Inflammatory macrophage treated with lipopolysaccharide for 4 hours (primary cell): ENCODE measurements at regions not wholly inside any gene's neighbourhood (a gene's known extent, or its start where the extent isn't known, plus 50 kb on each side); places are given as distances from the start of the nearest gene placed in this dataset.
"Not testable (repeated sequence)": the region's sequence is repeated elsewhere in the genome, so short reads cannot be mapped to it uniquely, and the experiment has no call there.

Experiments used
- DNase-seq: peaks from one replicate; pipeline ENCODE4 v3.0.0-alpha.2; 2020

- DNase-seq, result no peak
These were observed 857.9 kb downstream of the TYW1 start for GRCh38 chr7:67854221-67855178.

GRCh38 chr7:67855322-67855721 lies 858.7 kb downstream of the TYW1 start:
- DNase-seq, result no peak

- DNase-seq, result no peak
These were observed 859.4 kb downstream of the TYW1 start for GRCh38 chr7:67856046-67856445.

GRCh38 chr7:67857698-67858097 lies 861.1 kb downstream of the TYW1 start:
- DNase-seq, result no peak

GRCh38 chr7:67858931-67859330 lies 862.3 kb downstream of the TYW1 start:
- no peak for DNase-seq

GRCh38 chr7:67863911-67864310 lies 867.3 kb downstream of the TYW1 start:
- DNase-seq, result no peak

GRCh38 chr7:67866054-67866453 lies 869.4 kb downstream of the TYW1 start:
- DNase-seq, result no peak

- no peak for DNase-seq
These were observed 870.2 kb downstream of the TYW1 start for GRCh38 chr7:67866812-67867211.

- no peak for DNase-seq
These were observed 873.8 kb downstream of the TYW1 start for GRCh38 chr7:67870396-67870795.

GRCh38 chr7:67875558-67875957 lies 878.9 kb downstream of the TYW1 start:
- DNase-seq, result no peak

- DNase-seq, result no peak
These were observed 882.2 kb downstream of the TYW1 start for GRCh38 chr7:67878808-67879207.

- no peak for DNase-seq
These were observed 886.2 kb downstream of the TYW1 start for GRCh38 chr7:67882843-67883242.

GRCh38 chr7:67890316-67890715 lies 893.7 kb downstream of the TYW1 start:
- DNase-seq, result no peak

- DNase-seq, result no peak
These were observed 898.1 kb downstream of the TYW1 start for GRCh38 chr7:67894746-67895145.

GRCh38 chr7:67896721-67897120 lies 900.1 kb downstream of the TYW1 start:
- DNase-seq, result no peak

- no peak for DNase-seq
These were observed 903.8 kb downstream of the TYW1 start for GRCh38 chr7:67900456-67900855.

GRCh38 chr7:67901808-67902480 lies 905.3 kb downstream of the TYW1 start:
- no peak for DNase-seq

GRCh38 chr7:67907792-67908191 lies 911.2 kb downstream of the TYW1 start:
- DNase-seq, result no peak

GRCh38 chr7:67912437-67912836 lies 915.8 kb downstream of the TYW1 start:
- DNase-seq, result no peak

- DNase-seq, result no peak
These were observed 917.0 kb downstream of the TYW1 start for GRCh38 chr7:67913604-67914003.

- not testable (repeated sequence) for DNase-seq
These were observed 919.5 kb downstream of the TYW1 start for GRCh38 chr7:67916111-67916510.

- no peak for DNase-seq
These were observed 920.2 kb downstream of the TYW1 start for GRCh38 chr7:67916571-67917436.

- DNase-seq, result no peak
These were observed 920.8 kb downstream of the TYW1 start for GRCh38 chr7:67917437-67917755.
